ENCODE measurements at regions not wholly inside any gene's neighbourhood (a gene's known extent, or its start where the extent isn't known, plus 50 kb on each side); places are given as distances from the start of the nearest gene placed in this dataset.
A peak's percentile ranks its signal among the peaks of the same experiment; 100 is the strongest.

DNA sequence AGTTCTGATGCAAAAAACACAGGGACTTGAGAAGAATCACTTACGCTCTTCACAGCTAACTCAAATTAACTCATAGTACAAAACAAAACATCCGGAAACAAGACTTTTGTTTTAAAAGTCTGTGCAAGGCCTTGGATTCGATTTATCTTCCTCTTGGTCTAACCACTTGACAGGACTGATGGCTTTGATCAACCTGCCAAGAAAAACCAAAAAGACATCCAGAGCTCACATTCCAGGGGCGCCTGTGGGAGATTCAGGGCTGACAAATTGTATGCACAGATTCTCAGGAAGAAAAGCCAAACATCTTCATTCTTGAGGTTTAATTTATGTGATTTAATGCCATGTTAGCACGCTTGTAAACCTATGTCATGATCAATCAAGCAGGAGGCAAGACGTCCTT, 129.1 kb upstream of the TMCC3 start:
- DNase-seq = peak; percentile 19

DNA sequence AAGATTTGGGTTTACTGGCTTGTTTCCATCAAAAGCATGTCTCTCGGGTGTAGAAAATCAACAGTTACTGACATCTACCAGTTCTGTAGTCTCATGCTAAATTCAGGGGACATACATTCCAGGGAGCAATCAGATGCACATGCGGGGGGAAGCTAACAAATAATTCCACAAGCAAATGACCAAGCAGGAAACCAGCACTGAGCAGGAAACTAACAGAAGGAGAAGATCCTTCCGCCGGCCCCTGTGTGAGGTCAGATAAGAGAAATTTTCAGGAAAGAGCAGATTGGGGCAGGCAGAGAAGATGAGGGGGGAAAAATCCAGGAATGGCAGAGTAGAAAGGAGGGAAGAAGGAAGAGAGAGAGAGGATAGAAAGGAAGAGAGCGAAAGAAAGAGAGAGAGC, 127.6 kb upstream of the TMCC3 start:
- no peak for DNase-seq

DNA sequence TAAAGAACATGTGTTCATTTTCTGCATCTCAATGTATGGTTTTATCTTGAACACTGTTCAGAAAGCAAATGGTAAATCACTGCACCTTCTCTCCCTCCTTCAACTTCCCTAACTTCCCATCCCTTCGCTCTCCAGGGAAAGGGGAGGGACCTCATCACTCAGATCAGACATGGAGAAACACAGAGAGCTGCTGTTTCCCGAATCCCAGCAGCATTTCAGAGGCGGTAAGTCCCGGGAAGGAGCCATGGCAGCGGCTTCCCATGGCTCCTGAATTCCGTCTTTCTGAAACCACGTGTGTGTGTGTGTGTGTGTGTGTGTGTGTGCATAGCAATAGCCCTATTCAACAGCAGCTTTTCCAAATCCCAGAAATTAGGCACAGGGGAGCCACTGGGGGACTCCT, 125.4 kb upstream of the TMCC3 start:
- DNase-seq = no peak

DNA sequence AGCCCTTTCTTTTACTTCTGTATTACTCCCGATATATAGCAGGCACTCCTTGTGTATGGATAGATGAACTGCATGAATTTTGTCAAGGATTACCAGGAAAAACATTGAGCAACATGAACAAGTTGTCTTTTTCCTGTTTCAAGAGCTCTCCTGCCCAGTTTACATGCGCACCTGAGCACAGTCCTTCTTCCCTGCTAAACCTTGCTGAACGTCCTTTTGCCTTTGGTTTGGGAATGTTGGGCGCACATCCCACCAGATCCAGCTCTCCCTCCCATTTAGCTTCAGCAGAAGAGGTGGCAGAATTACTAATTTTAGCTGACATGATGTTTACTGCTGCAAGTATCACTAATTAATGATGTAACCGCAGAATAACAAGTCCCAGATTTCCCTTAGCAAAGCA, 121.4 kb upstream of the TMCC3 start:
- no peak for DNase-seq

DNA sequence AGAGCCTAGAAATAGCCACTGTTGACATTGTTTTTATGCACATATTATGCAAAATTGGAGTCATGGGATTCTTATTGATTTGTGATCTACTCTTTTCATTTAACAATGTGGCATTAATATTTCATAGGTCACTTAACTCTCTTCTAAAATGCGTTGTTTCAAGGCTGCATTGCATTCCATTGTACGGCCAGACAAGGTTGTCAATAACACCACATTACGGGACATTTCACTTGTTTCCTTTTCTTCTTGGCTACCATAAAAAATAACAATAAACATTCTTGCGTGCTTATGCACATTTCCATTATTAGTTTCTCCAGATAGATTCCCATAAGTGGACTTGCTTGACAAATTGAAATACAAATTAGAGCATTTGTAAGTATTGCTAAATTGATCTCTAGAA, 120.8 kb upstream of the TMCC3 start:
- no peak for DNase-seq

DNA sequence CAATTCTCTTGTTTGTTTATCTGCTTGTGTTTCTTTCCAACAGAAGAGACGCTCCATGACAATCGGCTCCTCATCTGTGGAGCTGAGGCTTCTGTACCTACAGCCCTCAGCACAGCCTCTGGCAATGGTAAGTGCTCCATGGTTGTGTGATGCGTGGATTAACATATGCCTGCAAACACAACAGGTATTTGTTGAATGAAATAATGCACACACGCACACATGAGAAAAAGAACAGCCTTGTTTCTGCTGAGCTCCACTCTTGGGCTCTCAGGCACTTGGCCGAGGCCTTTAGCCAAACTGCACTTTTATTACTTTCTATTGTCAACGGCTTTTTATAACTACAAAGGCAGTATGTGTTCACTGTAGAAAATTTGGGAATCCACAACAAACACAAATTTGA, 120.4 kb upstream of the TMCC3 start:
- DNase-seq = peak; percentile 39

DNA sequence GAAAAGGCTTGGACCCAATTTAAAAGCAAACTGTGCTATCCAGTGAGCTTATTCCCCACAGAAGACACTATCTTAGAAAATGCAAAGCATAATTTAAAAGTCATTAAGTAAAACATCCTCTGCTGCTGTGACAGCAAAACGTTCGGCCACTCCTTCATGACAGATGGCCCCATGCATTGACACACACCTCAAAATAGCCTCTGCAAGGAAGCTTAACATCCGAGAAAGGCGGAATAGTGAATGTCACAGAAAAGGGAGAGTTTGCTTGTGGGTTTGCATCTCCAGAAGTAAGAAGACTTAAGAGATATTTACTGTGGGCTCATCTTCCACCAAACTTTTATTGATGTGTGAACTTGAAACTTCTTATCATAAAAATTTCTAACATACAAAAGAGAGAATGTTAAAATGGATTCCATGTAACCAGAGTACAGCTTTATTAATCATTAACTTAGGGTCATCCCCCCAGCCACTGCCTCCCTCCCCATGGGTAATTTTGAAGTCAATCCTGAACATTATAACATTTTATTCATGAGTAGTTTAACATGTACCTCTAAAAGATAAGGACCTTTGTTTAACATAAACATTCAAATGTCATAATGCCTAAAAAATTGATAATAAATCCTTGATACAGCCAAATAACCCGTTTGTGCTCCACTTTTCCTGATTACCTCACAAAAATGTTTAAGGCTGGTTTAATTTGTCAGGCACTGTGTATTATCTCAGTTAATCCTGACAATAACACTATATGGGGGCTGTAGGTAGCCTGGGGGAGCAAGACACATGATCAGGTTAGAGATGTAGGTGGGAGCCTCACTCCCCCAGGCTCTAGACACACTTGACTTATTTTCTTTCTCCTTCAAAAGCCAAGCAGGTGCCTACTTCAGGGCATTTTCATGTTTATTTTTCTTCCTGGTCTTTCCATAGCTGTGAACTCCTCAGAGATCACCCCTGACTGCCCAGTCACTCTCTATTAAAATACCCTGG, 119.7 kb upstream of the TMCC3 start:
- DNase-seq = no peak

DNA sequence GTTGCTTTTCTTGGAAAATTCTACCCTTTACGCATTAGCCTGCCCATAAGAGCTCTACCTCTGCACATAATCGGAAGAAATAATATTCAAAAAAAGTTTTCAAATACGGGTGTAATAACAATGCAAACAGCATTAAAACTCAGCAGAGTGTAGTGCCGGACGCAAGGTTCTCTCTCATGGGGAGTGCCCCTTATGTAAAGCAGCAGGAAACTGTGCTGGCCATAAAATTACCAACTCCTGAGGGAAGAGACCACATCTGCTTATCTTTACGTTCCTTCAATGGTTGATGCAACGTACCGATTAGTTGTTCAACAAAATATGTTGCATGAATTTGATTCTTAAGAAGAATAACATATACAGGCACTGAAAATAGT, 118.7 kb upstream of the TMCC3 start:
- DNase-seq = peak; percentile 24

DNA sequence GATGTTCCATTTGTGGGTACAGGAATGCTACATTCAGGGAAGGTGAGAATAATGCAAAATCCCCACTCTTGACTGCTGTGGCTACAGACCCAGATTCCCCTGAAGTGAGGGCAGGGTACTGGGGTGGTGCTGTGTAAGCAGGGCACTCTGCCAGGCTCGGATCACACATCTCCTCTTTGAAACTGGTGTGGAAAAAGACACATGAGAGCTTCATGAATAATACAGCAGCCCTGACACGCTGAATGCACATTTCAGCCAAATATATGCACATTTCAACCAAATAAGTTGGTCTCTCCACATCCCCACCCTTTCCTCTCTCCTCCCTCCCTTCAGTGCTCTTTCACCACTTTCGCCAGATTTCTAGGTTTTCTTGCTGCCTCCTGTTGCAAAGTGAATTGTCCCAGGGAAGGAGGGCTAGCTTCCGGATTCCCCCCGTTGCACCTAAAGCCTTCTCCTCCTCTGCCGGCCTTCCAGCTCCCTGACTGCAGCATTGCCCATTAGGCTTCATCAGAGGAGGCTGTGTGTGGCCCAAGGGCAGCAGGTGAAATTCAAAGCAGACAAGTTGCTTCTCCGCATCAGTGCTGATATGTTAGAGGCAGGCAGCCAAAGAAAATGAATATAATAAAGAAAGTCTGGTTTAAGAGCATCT, 118.2 kb upstream of the TMCC3 start:
- DNase-seq = peak; percentile 41

DNA sequence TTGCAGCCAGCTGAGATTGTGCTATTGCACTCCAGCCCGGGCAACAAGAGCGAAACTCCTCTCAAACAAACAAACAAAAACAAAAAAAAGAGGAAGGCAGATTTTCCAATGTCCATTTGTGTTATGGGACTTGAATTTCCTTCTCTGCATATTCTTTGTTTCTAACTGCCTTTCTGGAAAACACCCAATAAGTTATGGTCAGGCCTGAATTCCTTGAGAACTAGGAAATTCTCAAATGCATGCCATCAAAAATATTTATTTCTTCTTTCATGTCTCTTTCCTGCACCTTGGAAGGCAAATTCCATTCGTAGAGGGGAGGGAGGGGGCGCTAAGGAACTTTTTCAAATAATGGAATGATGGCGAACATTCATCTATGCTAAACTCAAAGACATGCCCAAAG, 117.6 kb upstream of the TMCC3 start:
- DNase-seq = no peak

DNA sequence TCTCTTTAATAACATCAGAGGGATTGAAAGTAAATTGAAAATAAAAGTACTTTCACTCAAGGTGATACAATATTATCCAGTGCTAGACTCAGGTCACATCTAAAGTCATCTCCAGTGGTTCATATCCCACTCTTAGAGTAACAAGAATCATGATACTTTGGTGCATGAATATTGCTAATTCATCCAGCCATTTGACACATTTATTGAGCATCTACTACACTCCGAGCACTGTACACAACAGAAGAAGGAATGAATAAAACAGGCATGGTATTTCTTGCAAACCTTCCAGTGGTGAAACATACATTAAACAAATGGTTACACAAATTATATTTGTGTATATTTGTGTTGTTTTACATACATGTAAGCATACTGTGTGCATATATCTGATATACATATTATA, 116.0 kb upstream of the TMCC3 start:
- no peak for DNase-seq

DNA sequence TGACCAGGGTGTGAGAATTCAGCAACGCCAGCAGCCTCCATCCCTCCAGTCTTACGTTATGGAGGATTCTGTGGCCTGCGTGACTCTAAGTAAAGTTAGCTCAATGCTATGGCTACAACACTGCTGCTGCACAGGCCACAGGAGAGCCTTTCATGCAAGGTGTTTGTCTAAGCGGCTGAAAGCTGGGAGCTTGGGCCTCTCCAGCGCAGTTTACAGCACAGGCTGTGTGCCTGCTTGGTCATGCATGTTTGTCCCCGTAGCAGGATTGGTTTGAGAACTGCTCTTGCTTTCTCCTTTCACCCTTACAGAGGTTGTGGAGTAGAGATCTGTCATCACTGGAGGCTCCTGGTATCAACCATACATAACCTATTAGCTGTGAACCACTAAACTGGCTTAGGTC, 113.1 kb upstream of the TMCC3 start:
- DNase-seq = peak; percentile 19

DNA sequence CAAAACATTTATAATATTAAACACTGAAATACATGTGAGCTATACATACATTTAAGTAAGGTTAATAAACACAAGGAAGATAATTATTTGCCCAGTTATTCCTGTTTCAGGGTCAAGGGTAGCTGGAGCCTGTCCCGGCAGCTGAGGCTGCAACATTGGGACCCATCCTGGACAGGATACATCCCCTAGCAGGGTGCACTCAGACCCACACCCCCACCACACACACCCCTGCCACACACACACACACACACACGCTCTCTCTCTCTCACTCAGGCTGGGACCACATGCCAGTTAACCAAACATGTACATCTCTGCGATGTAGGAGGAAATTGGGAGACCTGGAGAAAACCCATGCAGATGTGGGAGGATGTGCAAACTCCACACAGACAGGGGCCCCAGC, 112.6 kb upstream of the TMCC3 start:
- no peak for DNase-seq

DNA sequence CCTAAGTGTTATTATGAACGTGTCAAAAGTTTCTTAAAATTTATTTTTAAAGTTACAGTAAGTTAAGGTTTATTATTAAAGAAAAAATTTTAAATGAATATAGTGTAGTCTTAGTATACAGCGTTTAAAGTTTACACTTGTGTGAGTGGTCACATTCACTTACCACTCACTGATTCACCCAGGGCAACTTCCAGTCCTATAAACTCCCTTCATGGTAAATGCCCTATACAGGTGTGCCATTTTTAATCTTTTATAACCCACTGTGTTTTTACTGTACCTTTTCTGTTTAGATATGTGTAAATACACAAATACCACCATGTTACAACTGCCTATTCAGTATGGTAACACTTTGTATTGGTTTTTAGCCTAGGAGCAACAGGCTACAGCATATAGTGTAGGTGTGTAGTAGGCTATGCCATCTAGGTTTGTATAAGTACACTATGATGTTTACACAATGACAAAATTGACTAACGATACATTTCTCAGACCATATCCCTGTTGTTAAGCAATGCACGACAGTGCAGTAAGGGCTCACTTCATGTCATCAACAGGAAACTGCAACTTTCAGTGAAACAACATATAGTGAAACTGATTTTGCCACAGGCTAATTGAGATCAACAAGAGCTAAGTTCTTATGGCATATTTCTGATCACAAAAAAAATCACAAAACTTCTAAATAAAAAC, 112.0 kb upstream of the TMCC3 start:
- DNase-seq = no peak

DNA sequence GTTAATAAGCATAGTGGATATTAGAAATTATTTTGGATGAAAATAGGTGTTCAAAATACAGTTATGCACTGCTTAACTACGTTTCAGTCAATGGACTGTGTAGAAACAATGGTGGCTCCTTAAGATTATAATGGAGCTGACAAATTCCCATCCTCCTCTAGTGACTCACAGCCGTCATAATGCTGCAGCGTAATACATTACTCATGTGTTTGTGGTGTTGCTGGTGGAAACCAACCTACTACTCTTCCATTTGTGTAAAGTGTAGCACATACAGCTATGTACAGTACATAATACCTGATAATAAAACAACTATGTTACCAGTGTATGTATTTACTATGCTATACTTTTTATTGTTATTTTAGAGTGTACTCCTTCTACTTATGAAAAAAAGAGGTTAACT, 111.2 kb upstream of the TMCC3 start:
- no peak for DNase-seq

DNA sequence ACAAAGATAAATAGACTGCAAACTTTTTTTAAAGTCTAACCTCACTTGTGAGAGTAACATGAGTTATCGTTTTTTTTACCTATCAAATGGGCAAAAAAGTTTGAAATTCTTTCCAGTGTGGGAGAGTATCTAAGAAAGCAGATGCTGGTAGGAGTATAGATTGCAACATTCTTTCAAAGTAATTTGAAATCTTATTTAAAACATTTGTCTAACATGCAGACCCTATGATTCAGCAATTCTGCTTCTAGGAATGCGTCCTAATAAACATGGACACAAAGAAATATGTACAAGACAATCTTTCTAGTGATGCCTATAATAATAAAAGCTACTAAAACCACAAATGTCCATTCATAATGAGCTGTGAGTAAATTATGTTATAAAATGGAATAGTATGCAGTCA, 110.4 kb upstream of the TMCC3 start:
- no peak for DNase-seq

DNA sequence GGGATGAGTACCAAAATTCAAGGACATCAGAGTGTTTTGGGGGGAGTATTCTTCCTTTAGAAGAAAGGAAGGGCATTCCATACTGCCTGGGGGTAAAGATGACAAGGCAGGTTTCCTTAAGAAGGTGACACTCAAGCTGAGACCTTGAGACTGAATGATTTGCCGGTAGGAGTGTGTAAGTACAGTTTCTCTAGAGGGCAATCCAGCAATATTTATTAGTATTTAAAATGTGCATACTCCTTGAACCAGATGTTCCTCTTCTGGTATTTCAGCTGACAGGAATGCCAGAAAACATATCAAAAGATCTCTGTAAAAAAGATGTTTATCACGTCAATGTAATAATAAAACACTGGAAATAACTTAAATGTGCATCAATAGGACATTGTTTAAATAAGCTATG, 106.4 kb upstream of the TMCC3 start:
- no peak for DNase-seq

DNA sequence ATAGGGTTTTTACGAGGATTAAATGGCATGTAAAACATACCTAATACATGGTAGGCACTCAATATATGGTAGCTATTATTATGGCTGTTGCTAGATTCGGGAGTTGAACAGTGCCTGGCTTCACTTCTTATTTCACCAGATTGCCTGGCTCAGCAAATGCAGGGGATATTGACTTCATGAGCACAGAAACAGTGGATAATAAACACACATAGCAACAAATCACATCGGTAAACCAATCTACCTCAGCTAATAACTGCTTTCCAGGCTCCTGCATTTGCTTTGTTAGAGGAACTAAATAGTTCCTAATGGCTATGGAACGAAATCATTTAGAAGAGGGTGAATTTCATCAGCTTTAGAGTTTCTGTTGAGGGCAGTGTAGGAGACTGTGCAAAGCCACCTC, 105.2 kb upstream of the TMCC3 start:
- no peak for DNase-seq

DNA sequence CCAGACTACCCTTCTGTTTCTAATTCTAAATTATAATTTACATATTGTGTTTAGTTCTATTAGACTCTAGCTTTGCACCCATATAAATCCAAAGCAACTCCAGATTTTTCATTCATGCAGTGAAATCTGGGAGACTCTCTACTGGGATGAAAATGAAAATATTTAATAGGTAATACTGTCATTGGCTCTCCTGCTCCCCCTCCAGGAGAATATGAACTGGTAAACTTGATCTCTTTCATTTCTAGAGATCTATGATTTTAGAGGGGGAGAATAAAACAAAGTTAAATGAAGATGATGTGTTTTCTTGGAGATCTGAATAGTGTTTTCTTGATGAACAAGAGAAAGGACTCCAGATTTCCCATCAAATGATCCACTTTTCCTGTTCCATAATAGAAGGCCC, 104.3 kb upstream of the TMCC3 start:
- no peak for DNase-seq

DNA sequence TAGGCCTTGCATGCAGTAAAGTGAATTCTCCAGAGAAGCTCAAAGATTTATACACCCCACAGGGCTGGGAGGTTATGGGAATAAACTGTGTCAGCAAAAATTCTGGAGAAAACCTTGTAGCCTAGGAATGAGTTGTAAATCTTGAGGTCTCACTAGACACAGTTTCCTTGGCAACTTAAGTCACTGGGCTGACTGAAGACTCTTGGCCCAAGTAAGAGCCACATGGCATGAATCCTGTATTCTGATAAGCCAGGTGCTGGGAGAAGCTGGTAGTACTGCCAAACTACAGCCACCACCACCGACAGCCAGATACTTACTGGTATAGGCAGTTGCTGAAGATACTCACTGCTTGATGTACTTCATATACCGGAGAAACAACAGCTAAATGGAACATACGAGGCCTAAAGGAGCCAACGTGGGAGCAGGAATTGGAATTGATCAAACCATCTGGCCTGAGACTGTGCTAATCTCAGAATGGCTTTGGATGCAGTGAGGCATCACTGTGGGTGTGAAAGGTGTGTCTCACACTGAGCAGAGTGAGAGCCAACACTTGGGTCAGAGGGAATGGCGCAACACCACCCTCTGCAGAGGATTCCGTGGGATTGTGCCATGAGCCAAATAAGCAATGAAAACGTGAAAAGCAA, 102.8 kb upstream of the TMCC3 start:
- DNase-seq = peak; percentile 22

DNA sequence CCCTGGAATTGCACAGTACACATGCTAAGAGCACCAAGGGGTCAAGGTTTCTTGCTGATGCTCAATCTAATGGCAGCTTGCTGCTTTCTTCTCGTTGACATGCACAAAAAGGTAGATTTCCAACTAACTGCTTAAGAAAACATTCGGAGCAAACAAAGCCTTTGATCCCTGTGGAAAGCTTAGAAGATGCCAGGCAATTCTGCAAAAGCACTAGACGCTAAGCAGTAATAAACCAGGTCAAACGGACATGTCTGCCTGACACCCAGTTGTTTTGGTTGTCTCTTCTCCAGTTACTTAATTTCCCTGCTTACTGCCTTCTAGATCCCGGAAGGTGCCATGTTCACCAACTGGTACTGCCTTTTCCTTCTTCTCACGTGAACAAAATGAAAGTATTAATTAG, 100.5 kb upstream of the TMCC3 start:
- peak; percentile 39 for DNase-seq

DNA sequence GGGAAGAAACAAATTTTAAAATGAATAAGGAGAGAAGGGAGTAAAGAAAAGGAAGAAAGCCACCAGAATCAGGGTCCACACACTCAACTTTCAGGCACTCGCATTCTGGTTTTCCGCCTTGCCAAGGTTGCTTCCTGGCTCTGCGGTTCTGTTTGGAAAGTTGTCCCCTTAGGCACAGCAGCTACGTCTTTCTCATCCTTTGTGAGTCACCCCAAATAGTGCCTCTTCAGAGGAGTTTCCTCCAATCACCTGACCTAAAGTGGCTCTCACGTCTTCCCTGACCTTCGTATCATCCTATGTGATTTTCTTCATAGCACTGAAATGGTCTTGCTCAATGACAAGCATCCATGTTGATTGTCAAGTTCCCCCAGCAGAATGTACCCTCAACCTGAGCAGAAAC, 99.5 kb upstream of the TMCC3 start:
- DNase-seq = no peak

DNA sequence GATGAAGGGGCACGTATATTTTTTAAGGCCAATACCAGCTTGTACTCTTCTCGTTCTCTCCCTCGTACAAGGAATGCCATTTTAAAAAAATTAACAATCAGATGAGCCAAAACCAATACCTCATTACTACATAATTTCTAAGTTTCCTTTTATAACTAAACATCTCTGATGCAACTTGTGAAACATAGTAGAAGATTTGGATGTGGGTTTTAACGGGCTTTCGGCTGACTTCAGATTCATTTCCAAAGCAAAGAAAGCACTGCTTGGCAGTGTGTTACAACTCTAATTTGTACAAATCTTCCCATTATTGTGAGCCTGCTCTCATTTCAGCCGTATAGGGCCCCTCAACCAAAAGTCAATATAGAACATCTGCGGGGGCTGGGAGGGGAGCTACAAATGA, 99.1 kb upstream of the TMCC3 start:
- DNase-seq = no peak

Data from right kidney (tissue), 1 donor.